HG03095 (cell line): ENCODE measurements at regions not wholly inside any gene's neighbourhood (a gene's known extent, or its start where the extent isn't known, plus 50 kb on each side); places are given as distances from the start of the nearest gene placed in this dataset.

Experiments
- ATAC-seq: cut with Tn5 transposase; IDR thresholded peaks from one replicate; pipeline ENCODE4 v1.9.1; 2021; ENCODE audit warnings: moderate library complexity; ENCODE audit not compliant: unreplicated experiment

- no peak for ATAC-seq
These were observed 330.1 kb downstream of the DLEU7 start for GRCh38 chr13:50513300-50513877.

- no peak for ATAC-seq
These were observed 329.2 kb downstream of the DLEU7 start for GRCh38 chr13:50514249-50514648.

GRCh38 chr13:50518131-50518530 lies 325.4 kb downstream of the DLEU7 start:
- no peak for ATAC-seq

- ATAC-seq, result no peak
These were observed 324.7 kb downstream of the DLEU7 start for GRCh38 chr13:50518781-50519201.

- ATAC-seq, result no peak
These were observed 323.6 kb downstream of the DLEU7 start for GRCh38 chr13:50519866-50520265.

- no peak for ATAC-seq
These were observed 322.3 kb downstream of the DLEU7 start for GRCh38 chr13:50521006-50521830.

- ATAC-seq, result no peak
These were observed 321.7 kb downstream of the DLEU7 start for GRCh38 chr13:50521831-50522149.

GRCh38 chr13:50522506-50522905 lies 321.0 kb downstream of the DLEU7 start:
- no peak for ATAC-seq

GRCh38 chr13:50523307-50523706 lies 320.2 kb downstream of the DLEU7 start:
- no peak for ATAC-seq

- no peak for ATAC-seq
These were observed 318.9 kb downstream of the DLEU7 start for GRCh38 chr13:50524560-50524959.

- no peak for ATAC-seq
These were observed 316.8 kb downstream of the DLEU7 start for GRCh38 chr13:50526661-50527071.

- no peak for ATAC-seq
These were observed 316.3 kb downstream of the DLEU7 start for GRCh38 chr13:50527188-50527587.

GRCh38 chr13:50527612-50528509 lies 315.6 kb downstream of the DLEU7 start:
- no peak for ATAC-seq

GRCh38 chr13:50529154-50529882 lies 314.2 kb downstream of the DLEU7 start:
- no peak for ATAC-seq

GRCh38 chr13:50531917-50532899 lies 311.3 kb downstream of the DLEU7 start:
- ATAC-seq, result no peak

- no peak for ATAC-seq
These were observed 308.4 kb downstream of the DLEU7 start for GRCh38 chr13:50535050-50535449.

GRCh38 chr13:50537029-50537428 lies 306.5 kb downstream of the DLEU7 start:
- no peak for ATAC-seq

- no peak for ATAC-seq
These were observed 303.5 kb downstream of the DLEU7 start for GRCh38 chr13:50539791-50540530.

GRCh38 chr13:50543141-50543540 lies 300.4 kb downstream of the DLEU7 start:
- ATAC-seq, result no peak
